ENCODE measurements at regions not wholly inside any gene's neighbourhood (a gene's known extent, or its start where the extent isn't known, plus 50 kb on each side); places are given as distances from the start of the nearest gene placed in this dataset.

DNA sequence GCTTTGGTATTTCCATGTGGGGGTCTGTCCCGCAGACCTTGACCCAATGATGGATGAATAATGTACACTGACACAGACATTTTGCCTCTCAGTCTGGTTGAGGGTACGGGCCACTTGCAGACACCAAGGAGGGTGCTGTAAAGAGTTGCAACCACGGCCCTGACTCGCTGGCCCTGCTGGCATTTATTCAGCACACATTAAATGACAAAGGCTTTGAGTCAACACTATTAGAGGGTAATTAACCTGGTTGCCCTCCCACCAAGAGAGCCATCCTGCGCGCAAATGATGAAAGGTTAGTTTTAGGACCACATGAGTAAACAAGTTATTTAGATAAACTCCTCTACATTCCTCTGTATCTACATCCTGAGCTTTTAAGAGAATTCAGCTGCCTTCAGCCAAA, 308.9 kb upstream of the MMS22L start:
- TF ChIP-seq, protein P1, sequence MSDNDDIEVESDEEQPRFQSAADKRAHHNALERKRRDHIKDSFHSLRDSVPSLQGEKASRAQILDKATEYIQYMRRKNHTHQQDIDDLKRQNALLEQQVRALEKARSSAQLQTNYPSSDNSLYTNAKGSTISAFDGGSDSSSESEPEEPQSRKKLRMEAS (IDR thresholded peaks at IDR 0.05), result no peak
- TF ChIP-seq EZH2 (IDR thresholded peaks at IDR 0.05; ENCODE audit: low read depth, low read length, severe bottlenecking), result no peak
- TF ChIP-seq, protein P2, sequence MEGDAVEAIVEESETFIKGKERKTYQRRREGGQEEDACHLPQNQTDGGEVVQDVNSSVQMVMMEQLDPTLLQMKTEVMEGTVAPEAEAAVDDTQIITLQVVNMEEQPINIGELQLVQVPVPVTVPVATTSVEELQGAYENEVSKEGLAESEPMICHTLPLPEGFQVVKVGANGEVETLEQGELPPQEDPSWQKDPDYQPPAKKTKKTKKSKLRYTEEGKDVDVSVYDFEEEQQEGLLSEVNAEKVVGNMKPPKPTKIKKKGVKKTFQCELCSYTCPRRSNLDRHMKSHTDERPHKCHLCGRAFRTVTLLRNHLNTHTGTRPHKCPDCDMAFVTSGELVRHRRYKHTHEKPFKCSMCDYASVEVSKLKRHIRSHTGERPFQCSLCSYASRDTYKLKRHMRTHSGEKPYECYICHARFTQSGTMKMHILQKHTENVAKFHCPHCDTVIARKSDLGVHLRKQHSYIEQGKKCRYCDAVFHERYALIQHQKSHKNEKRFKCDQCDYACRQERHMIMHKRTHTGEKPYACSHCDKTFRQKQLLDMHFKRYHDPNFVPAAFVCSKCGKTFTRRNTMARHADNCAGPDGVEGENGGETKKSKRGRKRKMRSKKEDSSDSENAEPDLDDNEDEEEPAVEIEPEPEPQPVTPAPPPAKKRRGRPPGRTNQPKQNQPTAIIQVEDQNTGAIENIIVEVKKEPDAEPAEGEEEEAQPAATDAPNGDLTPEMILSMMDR (IDR thresholded peaks at IDR 0.05; ENCODE audit: control extremely low read depth in 1 of 3, insufficient read depth in 1 of 3, low read depth in 1 of 3, low read length in 3 of 3), result no peak
- TF ChIP-seq HDAC2 (IDR thresholded peaks at IDR 0.05; ENCODE audit: borderline replicate concordance in 1 of 2, low read depth in 2 of 2, low read length in 2 of 2), result no peak
- TF ChIP-seq, protein P3, sequence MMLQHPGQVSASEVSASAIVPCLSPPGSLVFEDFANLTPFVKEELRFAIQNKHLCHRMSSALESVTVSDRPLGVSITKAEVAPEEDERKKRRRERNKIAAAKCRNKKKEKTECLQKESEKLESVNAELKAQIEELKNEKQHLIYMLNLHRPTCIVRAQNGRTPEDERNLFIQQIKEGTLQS (IDR thresholded peaks at IDR 0.05; ENCODE audit: insufficient read depth, low read depth, low read length), result no peak
- no peak for TF ChIP-seq POLR2A (IDR thresholded peaks at IDR 0.05; ENCODE audit: control extremely low read depth in 1 of 2, low read depth in 2 of 2, low read length in 2 of 2)
